Left lung (tissue), 4 donors: ENCODE measurements at regions not wholly inside any gene's neighbourhood (a gene's known extent, or its start where the extent isn't known, plus 50 kb on each side); places are given as distances from the start of the nearest gene placed in this dataset.

Experiments
- ATAC-seq: fragments of 200-7000 bp; cut with Tn5 transposase; one replicate; pipeline ENCODE4 v1.9.1; 2020; ENCODE audit warnings: moderate library complexity
- DNase-seq, 4 donors: peaks; one replicate each; pipeline ENCODE4 v3.0.0-alpha.2; 2013 to 2020
- H3K27ac ChIP-seq, 2 donors: fragments of 200-600 bp; sonication (generic) in 1 of 2; one replicate each; pipeline versions ENCODE4 v1.5.0 to v1.8.0; 2020 to 2021
- H3K27me3 ChIP-seq, 2 donors: fragments of 200-600 bp; sonication (generic) in 1 of 2; one replicate each; pipeline versions ENCODE4 v1.5.0 to v1.8.0; 2020 to 2021
- H3K36me3 ChIP-seq, 2 donors: fragments of 200-600 bp; sonication (generic) in 1 of 2; one replicate each; pipeline versions ENCODE4 v1.5.0 to v1.8.0; 2020 to 2021
- H3K4me1 ChIP-seq, 2 donors: fragments of 200-600 bp; one replicate each; pipeline ENCODE4 v1.8.0; 2021
- H3K4me3 ChIP-seq, 2 donors: fragments of 200-600 bp; sonication (generic) in 1 of 2; one replicate each; pipeline versions ENCODE4 v1.5.0 to v1.8.0; 2020 to 2021; ENCODE audit warnings: mild to moderate bottlenecking in 1 of 2
- H3K9me3 ChIP-seq, 2 donors: fragments of 200-600 bp; sonication (generic) in 1 of 2; one replicate each; pipeline versions ENCODE4 v1.5.0 to v1.8.0; 2020 to 2021
- CTCF ChIP-seq, 2 donors: fragments of 200-600 bp; sonication (generic) in 1 of 2; IDR thresholded peaks; one replicate each; pipeline versions ENCODE4 v1.5.0 to v1.8.0; 2021; ENCODE audit warnings: antibody characterized with exemption in 2 of 2
- intact Hi-C, 2 donors: fragments of 100-400 bp; cut with DNase I; formaldehyde crosslinking; loops; one replicate each; pipeline versions ENCODE4 v1.11.2 to v1.14.2; 2022
- donor health status: DM: no; HTN: yes; CAD: no.
- donor health status: DM: no; HTN: no; CAD: no.

GRCh38 chr12:92304371-92305055, 158.9 kb upstream of the BTG1 start:
- no peak overlapping the region for H3K4me3 ChIP-seq

GRCh38 chr12:92302041-92302829, 156.6 kb upstream of the BTG1 start:
- ATAC-seq = no peak
- no peak for TF ChIP-seq CTCF (IDR thresholded peaks at IDR 0.05)
- Histone ChIP-seq H3K4me1 (peaks cover 4 to 20% of the 10 kb centered on the region in 2 donors), H3K36me3 (no peaks in the 10 kb centered on the region), H3K4me3 (no peak overlapping the region), H3K27ac (no peak overlapping the region), H3K9me3 (no peaks in the 10 kb centered on the region), H3K27me3 (no peaks in the 10 kb centered on the region)
- no peak for DNase-seq
- intact Hi-C loops = no loop called here

More at GRCh38 chr12:92304371-92305055, 158.9 kb upstream of the BTG1 start:
- Histone ChIP-seq H3K9me3 (no peaks in the 10 kb centered on the region), H3K4me1 (no peaks in the 10 kb centered on the region), H3K27ac (peak overlapping the region; percentile 5 to 20), H3K36me3 (no peaks in the 10 kb centered on the region), H3K27me3 (no peaks in the 10 kb centered on the region)
- intact Hi-C loops = no loop called here
- DNase-seq = no peak
- peak; percentile 45 for ATAC-seq
- TF ChIP-seq CTCF (IDR thresholded peaks at IDR 0.05) = no peak

DNA sequence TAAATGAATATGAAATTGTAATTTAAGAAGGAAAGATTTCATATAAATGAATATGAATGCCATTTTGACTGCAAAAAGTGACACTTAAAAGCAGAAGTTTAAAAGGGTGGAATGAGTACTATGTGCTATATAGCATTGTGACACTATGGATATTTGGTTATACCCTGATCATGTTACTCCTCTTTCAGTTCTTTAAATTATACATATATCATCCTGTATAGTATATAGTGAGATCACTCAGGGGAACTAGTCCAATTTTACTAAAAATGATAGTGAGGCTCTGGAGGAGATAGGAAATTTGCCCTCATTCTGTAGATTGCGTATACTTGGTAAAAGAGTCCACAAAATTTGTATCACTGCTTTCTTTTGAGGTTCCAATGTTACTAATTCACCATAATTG, 155.7 kb upstream of the BTG1 start:
- Histone ChIP-seq H3K9me3 (no peaks in the 10 kb centered on the region), H3K27me3 (no peaks in the 10 kb centered on the region), H3K36me3 (no peaks in the 10 kb centered on the region), H3K4me1 (peaks cover 4 to 23% of the 10 kb centered on the region in 2 donors), H3K4me3 (no peak overlapping the region), H3K27ac (no peak overlapping the region)
- TF ChIP-seq CTCF (IDR thresholded peaks at IDR 0.05) = no peak
- ATAC-seq (no peak), DNase-seq (no peak)
- intact Hi-C loops = no loop called here

DNA sequence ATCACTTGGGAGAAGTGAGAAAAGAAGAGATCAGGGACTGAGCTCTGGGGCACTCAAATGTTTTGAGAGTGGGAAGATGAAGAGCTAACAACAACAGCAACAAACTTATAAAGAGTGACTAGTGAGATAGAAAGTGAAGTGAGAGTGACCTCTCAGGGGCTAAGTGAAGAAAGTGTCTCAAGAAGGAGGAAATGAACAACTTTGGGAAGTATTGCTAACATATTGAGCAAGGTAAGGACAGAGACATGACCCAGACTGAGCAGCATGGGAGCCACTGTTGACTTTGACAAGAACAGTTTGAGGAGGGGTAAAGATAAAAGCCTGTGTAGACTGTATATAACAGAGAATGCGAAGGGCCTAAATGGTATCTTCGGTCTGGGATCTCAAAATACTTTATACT, 155.1 kb upstream of the BTG1 start:
- H3K4me3 ChIP-seq = no peak overlapping the region

More for the DNA sequence above, 155.1 kb upstream of the BTG1 start:
- Histone ChIP-seq H3K4me1 (peaks cover 4 to 23% of the 10 kb centered on the region in 2 donors), H3K27me3 (no peaks in the 10 kb centered on the region), H3K9me3 (no peaks in the 10 kb centered on the region), H3K27ac (no peak overlapping the region), H3K36me3 (no peaks in the 10 kb centered on the region)
- no peak for TF ChIP-seq CTCF (IDR thresholded peaks at IDR 0.05)
- intact Hi-C loops = no loop called here
- DNase-seq (no peak), ATAC-seq (peak; percentile 15)
